Esophagus (tissue), 2 donors: ENCODE measurements at regions not wholly inside any gene's neighbourhood (a gene's known extent, or its start where the extent isn't known, plus 50 kb on each side); places are given as distances from the start of the nearest gene placed in this dataset.
"Not testable (repeated sequence)": the region's sequence is repeated elsewhere in the genome, so short reads cannot be mapped to it uniquely, and the experiment has no call there.

Experiments used
- H3K27ac ChIP-seq, 2 donors: one replicate each; pipeline ENCODE4 v1.5.1; 2013; ENCODE audit warnings: low read depth in 2 of 2, mild to moderate bottlenecking in 2 of 2, inconsistent platforms in 1 of 2, low read length in 1 of 2, moderate library complexity in 1 of 2
- H3K27me3 ChIP-seq, 2 donors: one replicate each; pipeline ENCODE4 v1.6.1; 2013; ENCODE audit warnings: low read length in 2 of 2, control low read depth in 1 of 2, mild to moderate bottlenecking in 1 of 2; ENCODE audit not compliant: insufficient read depth in 2 of 2, control insufficient read depth in 1 of 2
- H3K36me3 ChIP-seq, 2 donors: one replicate each; pipeline ENCODE4 v1.6.1; 2013; ENCODE audit warnings: low read length in 1 of 2; ENCODE audit not compliant: control insufficient read depth in 2 of 2, insufficient read depth in 2 of 2
- H3K4me1 ChIP-seq, 2 donors: one replicate each; pipeline ENCODE4 v1.6.1; 2013; ENCODE audit warnings: low read length in 1 of 2; ENCODE audit not compliant: control insufficient read depth in 2 of 2, insufficient read depth in 2 of 2
- H3K4me3 ChIP-seq, 2 donors: one replicate each; pipeline ENCODE4 v1.5.1; 2013; ENCODE audit warnings: low read length in 2 of 2, mild to moderate bottlenecking in 2 of 2, low read depth in 1 of 2, moderate library complexity in 1 of 2
- H3K9me3 ChIP-seq, 2 donors: one replicate each; pipeline ENCODE4 v1.6.1; 2013; ENCODE audit warnings: mild to moderate bottlenecking in 2 of 2, low read depth in 1 of 2, low read length in 1 of 2, moderate library complexity in 1 of 2; ENCODE audit not compliant: control insufficient read depth in 2 of 2, insufficient read depth in 1 of 2
- WGBS, 2 donors: extraction: QIAGEN DNeasy Blood & Tissue Kit; methylation state at CpG; one replicate each; pipeline ENCODE4 v1.1.7; 2013; 5-methylcytosine and 5-hydroxymethylcytosine counted together
- donor health status: healthy with polysubstance abuse.
- donor health status: Bipolar disorder and iron deficiency.

DNA sequence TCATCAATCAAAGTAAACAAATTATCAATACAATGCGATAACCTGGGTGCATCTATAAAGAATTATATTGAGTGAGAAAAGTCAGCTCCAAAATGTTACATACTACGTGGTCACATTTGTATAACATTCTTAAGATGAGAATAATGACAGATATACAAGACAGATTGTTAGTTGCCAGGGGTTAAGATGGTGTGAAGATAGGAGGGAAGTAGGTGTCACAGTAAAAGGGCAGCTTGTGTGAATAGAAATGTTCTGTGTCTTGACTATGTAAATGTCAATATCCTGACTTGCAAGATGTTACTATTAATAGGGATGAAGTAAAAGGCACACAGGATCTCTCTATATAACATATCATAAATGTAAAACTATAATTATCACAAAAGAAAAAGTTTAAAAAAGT, 611.2 kb upstream of the SPRY2 start:
- no peak overlapping the region for H3K4me3 ChIP-seq
- no peaks in the 10 kb centered on the region for H3K9me3 ChIP-seq
- no peaks in the 10 kb centered on the region for H3K36me3 ChIP-seq
- no peaks in the 10 kb centered on the region for H3K4me1 ChIP-seq
- no peak overlapping the region for H3K27ac ChIP-seq
- no peaks in the 10 kb centered on the region for H3K27me3 ChIP-seq
- WGBS, 2 donors: 90 to 93% methylated on average over 2 of the region's 2 CpGs

DNA sequence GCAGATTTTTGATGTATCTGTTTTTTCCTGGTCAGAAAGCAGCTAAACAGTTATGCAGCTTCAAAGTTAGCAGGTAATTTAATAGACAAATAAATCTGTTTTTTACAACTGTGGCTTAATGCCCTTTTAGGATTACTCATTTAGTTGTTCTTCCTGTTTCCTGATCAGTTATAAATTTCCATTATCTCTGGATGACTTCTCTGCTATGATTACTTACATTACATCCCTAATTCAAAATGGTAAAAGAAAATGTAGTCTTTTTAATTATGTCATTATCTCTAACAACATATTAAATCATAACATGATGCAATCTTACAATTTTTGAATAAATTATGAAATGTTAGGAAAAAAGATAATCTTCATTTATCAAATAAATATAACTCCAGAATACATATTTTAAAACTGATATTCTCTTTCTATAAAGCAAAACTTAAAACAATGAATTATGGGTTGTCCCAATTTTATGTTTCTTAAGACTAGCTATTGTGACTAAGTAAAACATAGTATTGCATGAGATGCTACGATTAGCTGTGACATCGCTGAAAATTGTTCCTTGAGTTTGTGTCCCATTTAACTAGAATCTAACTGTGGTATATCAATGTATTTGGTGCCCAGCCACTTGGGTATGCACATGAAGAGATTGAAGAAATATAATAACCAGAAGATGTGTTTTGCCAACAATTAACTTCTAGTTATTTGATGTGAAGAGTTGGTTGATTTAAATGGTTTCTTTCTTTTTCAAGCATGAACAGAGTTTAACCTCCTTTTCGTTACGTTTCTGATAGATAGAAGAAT, 605.3 kb upstream of the SPRY2 start:
- no peaks in the 10 kb centered on the region for H3K9me3 ChIP-seq
- H3K27ac ChIP-seq: no peak overlapping the region
- no peaks in the 10 kb centered on the region for H3K4me1 ChIP-seq
- 80% methylated on average over 4 of the region's 4 CpGs for WGBS, 2 donors
- no peaks in the 10 kb centered on the region for H3K27me3 ChIP-seq
- no peaks in the 10 kb centered on the region for H3K36me3 ChIP-seq
- H3K4me3 ChIP-seq: no peak overlapping the region

DNA sequence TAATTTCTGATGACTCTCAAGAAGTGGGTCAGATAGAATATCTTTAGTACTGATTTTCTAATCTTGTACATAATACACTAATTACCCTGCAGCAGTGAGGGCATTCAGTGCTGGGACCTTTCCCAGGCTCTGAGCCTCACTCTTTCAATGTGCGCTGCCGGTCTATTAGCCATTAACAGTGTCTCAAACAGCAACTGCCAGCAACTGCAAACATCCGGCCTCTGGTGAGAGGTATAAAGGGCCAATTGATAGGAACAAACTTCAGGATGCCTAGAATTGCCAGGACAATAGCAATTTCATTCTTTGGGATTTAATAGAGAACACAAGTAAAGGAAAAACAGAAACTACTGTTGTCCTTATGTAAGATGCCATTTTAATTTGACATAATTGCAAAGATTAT, 604.4 kb upstream of the SPRY2 start:
- Histone ChIP-seq H3K9me3 (no peaks in the 10 kb centered on the region), H3K27ac (no peak overlapping the region), H3K4me1 (no peaks in the 10 kb centered on the region), H3K27me3 (no peaks in the 10 kb centered on the region), H3K36me3 (no peaks in the 10 kb centered on the region), H3K4me3 (no peak overlapping the region)
- 64 to 75% methylated on average over 3 of the region's 3 CpGs for WGBS, 2 donors

DNA sequence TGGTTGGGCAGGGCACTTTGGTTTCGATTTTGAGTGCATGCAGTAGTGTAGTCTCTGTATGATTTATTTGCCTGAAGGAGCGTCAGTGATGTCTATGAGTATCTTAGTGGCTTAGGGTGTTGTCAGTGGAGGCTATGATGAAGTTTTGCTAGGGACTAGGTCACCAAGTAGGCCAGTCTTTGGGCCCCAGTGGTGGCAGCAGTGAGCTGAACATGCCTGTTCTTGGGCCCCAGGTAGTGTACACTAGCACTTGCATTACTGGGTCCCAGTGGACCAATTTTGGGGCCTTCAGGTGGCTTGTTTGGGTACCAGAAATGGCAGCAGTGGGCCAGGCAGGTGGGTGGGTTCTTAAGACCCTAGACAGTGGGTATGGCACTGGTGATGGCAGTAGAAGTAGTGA, 598.7 kb upstream of the SPRY2 start:
- H3K27ac ChIP-seq: no peak overlapping the region
- H3K4me3 ChIP-seq: no peak overlapping the region
- no peaks in the 10 kb centered on the region for H3K4me1 ChIP-seq
- H3K27me3 ChIP-seq: no peaks in the 10 kb centered on the region
- 78 to 87% methylated on average over 2 of the region's 2 CpGs for WGBS, 2 donors
- no peaks in the 10 kb centered on the region for H3K36me3 ChIP-seq
- H3K9me3 ChIP-seq: no peaks in the 10 kb centered on the region

DNA sequence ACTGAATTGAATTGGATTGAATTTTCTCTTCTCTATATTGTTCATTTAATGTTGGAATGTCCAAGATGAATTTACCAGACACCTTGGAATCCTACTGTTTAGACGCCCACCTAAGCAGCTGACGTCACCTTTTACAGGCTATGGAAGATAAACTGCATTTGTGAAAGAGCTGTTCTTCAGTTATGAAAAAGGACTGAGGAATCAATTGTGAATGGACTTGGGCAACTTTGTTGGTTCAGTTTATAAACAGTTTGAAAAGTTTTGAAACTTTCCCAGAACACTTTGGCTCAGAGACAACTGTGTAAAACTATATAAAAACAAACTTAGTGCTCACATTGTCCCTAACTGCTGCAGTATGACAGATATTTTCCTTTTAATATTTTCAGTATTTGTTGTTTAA, 590.8 kb upstream of the SPRY2 start:
- Histone ChIP-seq H3K36me3 (no peaks in the 10 kb centered on the region), H3K4me3 (no peak overlapping the region), H3K9me3 (no peaks in the 10 kb centered on the region), H3K27me3 (no peaks in the 10 kb centered on the region), H3K4me1 (no peaks in the 10 kb centered on the region), H3K27ac (no peak overlapping the region)
- 58 to 60% methylated on average over 2 of the region's 2 CpGs for WGBS, 2 donors

DNA sequence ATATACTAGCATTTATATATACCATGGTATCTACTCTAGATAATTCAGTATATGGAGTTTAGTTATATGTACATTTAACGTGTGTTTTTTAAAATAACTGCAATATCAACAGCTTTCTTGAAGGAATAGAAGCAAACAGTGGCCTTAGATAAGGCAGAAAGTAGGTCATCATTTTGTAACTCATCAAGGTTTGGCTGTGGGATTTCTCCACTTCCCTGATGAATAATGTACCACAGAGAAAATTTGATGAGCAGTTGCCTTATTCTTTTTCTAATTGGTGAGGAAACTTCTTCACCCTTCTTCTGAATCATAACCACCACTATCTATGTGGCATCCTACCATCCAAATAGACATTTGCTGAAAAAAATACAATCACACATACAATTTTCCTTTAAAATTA, 590.2 kb upstream of the SPRY2 start:
- no peak overlapping the region for H3K4me3 ChIP-seq
- WGBS, 2 donors: 78 to 81% methylated on average over 1 of the region's 1 CpG
- H3K27me3 ChIP-seq: no peaks in the 10 kb centered on the region
- H3K9me3 ChIP-seq: no peaks in the 10 kb centered on the region
- H3K4me1 ChIP-seq: no peaks in the 10 kb centered on the region
- H3K36me3 ChIP-seq: no peaks in the 10 kb centered on the region
- H3K27ac ChIP-seq: no peak overlapping the region

DNA sequence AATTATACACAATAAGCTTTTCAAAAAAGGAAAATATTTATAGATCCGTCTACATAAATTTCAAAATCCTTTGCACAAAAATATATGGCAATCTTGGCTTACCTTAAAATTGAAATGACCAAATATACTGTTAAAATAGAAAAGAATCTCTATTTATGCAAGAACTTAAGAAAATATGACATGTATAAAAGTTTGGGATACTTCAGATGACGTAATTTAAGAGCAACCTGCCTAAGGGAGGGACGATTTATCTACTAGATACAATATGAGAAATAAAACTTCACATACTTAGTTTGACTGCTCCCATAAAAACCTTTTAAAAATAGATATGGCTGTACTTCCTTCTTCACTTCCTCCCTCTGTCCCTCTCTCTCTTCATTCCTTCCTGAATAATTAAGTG, 587.3 kb upstream of the SPRY2 start:
- Histone ChIP-seq H3K9me3 (no peaks in the 10 kb centered on the region), H3K27me3 (no peaks in the 10 kb centered on the region), H3K4me3 (no peak overlapping the region), H3K27ac (no peak overlapping the region), H3K36me3 (no peaks in the 10 kb centered on the region), H3K4me1 (no peaks in the 10 kb centered on the region)
- WGBS, 2 donors: 87 to 88% methylated on average over 3 of the region's 3 CpGs

DNA sequence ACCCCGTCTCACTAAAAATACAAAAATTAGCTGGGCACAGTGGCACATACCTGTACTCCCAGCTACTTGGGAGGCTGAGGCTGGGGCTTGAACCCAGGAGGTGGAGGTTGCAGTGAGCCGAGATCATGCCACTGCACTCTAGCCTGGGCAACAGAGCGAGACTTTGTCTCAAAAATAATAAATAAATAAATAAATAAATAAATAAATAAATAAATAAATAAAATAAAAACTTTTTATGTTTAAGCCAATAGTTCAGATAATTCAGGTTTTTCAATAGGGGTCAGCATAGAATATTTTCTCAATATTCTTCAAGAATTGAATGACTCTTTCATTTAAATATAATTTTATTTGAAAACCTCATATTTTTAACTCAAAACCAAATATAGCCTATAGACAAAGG, 585.1 kb upstream of the SPRY2 start:
- H3K9me3 ChIP-seq, H3K36me3 ChIP-seq, H3K4me1 ChIP-seq, H3K4me3 ChIP-seq, H3K27me3 ChIP-seq, H3K27ac ChIP-seq: not testable (repeated sequence)
- 91 to 93% methylated on average over 3 of the region's 3 CpGs for WGBS, 2 donors

DNA sequence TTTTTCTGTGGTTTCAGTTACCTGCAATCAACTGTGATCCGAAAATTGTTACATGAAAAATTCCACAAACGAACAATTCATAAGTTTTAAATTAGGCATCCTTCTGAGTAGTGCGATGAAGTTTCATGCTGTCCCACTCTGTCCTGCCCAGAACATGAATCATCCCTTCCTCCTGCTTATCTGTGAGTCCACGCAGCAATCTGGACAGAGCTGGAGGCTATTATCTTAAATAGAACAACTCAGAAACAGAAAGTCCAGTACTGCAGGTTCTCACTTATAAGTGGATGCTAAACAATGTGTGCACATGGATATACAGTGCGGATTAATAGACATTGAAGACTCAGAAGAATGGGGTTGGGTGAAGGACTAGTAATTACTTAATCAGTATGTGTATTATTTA, 583.7 kb upstream of the SPRY2 start:
- WGBS, 2 donors: 75 to 76% methylated on average over 5 of the region's 5 CpGs
- H3K27ac ChIP-seq: no peak overlapping the region
- no peaks in the 10 kb centered on the region for H3K27me3 ChIP-seq

DNA sequence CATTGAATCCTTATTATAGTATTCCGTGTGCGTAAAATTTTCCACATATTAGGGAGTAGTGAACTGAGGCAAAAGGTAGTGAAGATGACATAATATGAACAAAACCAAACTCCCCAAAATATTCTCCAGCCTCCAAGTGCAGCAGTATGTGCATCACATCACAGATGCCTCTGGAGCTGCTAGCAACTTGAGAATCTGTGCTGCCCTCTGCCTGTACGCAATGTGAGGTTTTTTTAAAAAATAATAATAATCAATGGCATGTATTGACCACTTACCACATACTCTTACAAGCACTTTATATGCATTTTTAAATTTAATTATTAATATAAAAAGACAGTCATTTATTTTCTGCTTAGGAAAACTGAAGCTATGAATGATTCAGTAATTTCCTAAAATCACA, 583.0 kb upstream of the SPRY2 start:
- no peaks in the 10 kb centered on the region for H3K36me3 ChIP-seq
- no peak overlapping the region for H3K27ac ChIP-seq
- no peaks in the 10 kb centered on the region for H3K4me1 ChIP-seq
- H3K9me3 ChIP-seq: no peaks in the 10 kb centered on the region
- WGBS, 2 donors: 89 to 91% methylated on average over 3 of the region's 3 CpGs
- H3K27me3 ChIP-seq: no peaks in the 10 kb centered on the region
- no peak overlapping the region for H3K4me3 ChIP-seq

More for the DNA sequence above, 583.7 kb upstream of the SPRY2 start:
- H3K36me3 ChIP-seq: no peaks in the 10 kb centered on the region
- H3K9me3 ChIP-seq: no peaks in the 10 kb centered on the region
- H3K4me3 ChIP-seq: no peak overlapping the region
- H3K4me1 ChIP-seq: no peaks in the 10 kb centered on the region
